AML-193 (cell line): ENCODE measurements at regions not wholly inside any gene's neighbourhood (a gene's known extent, or its start where the extent isn't known, plus 50 kb on each side); places are given as distances from the start of the nearest gene placed in this dataset.
"Not testable (repeated sequence)": the region's sequence is repeated elsewhere in the genome, so short reads cannot be mapped to it uniquely, and the experiment has no call there.

Experiments used
- DNase-seq, 2 experiments: peaks; one replicate each; lab custom pipeline; 2025; lab: John Stamatoyannopoulos, UW

GRCh38 chr7:36038063-36038721 lies 114.9 kb upstream of the EEPD1 start:
- DNase-seq, result no peak

- DNase-seq, result no peak
These were observed 113.8 kb upstream of the EEPD1 start for GRCh38 chr7:36039243-36039642.

GRCh38 chr7:36039671-36040070 lies 113.4 kb upstream of the EEPD1 start:
- no peak for DNase-seq

GRCh38 chr7:36040679-36041078 lies 112.4 kb upstream of the EEPD1 start:
- no peak for DNase-seq

GRCh38 chr7:36044101-36044892 lies 108.8 kb upstream of the EEPD1 start:
- DNase-seq, result no peak

GRCh38 chr7:36045326-36045725 lies 107.7 kb upstream of the EEPD1 start:
- DNase-seq, result no peak

- no peak for DNase-seq
These were observed 107.2 kb upstream of the EEPD1 start for GRCh38 chr7:36045830-36046341.

GRCh38 chr7:36047091-36047658 lies 105.9 kb upstream of the EEPD1 start:
- peak; percentile 3 to 9 for DNase-seq

- DNase-seq, result peak; percentile 38 to 57
These were observed 104.7 kb upstream of the EEPD1 start for GRCh38 chr7:36048141-36048901.

GRCh38 chr7:36048902-36049240 lies 104.2 kb upstream of the EEPD1 start:
- no peak for DNase-seq

- DNase-seq, result no peak
These were observed 101.6 kb upstream of the EEPD1 start for GRCh38 chr7:36051501-36051900.

GRCh38 chr7:36053589-36053988 lies 99.5 kb upstream of the EEPD1 start:
- DNase-seq, result no peak

- no peak for DNase-seq
These were observed 98.4 kb upstream of the EEPD1 start for GRCh38 chr7:36054637-36055036.

GRCh38 chr7:36055207-36055606 lies 97.8 kb upstream of the EEPD1 start:
- DNase-seq, result no peak

- DNase-seq, result no peak
These were observed 95.7 kb upstream of the EEPD1 start for GRCh38 chr7:36057323-36057722.

GRCh38 chr7:36058020-36058592 lies 94.9 kb upstream of the EEPD1 start:
- DNase-seq, result no peak

- DNase-seq, result not testable (repeated sequence)
These were observed 92.7 kb upstream of the EEPD1 start for GRCh38 chr7:36060388-36060787.

GRCh38 chr7:36062154-36062815 lies 90.8 kb upstream of the EEPD1 start:
- no peak for DNase-seq

GRCh38 chr7:36064676-36065075 lies 88.4 kb upstream of the EEPD1 start:
- DNase-seq, result no peak

- not testable (repeated sequence) for DNase-seq
These were observed 87.3 kb upstream of the EEPD1 start for GRCh38 chr7:36065563-36066342.

GRCh38 chr7:36066343-36066664 lies 86.8 kb upstream of the EEPD1 start:
- no peak for DNase-seq
